DND-41 (cell line): ENCODE measurements at regions not wholly inside any gene's neighbourhood (a gene's known extent, or its start where the extent isn't known, plus 50 kb on each side); places are given as distances from the start of the nearest gene placed in this dataset.

Experiments used
- ATAC-seq: fragments of 200-7000 bp; cut with Tn5 transposase; 3 replicates; pipeline ENCODE4 v1.9.1; 2021; ENCODE audit warnings: low read depth; ENCODE audit not compliant: insufficient read depth
- DNase-seq: peaks from one replicate; pipeline ENCODE4 v3.0.0-alpha.2; 2020
- H2AFZ ChIP-seq: 2 replicates; pipeline ENCODE4 v1.6.0; 2012; ENCODE audit warnings: low read depth, low read length
- H3K27ac ChIP-seq: 2 replicates; pipeline ENCODE4 v1.5.1; 2012; ENCODE audit warnings: low read length, inconsistent platforms
- H3K27me3 ChIP-seq: fragments of 200-600 bp; sonication (generic); 2 replicates; pipeline ENCODE4 v1.6.0; 2012; ENCODE audit warnings: low read length, mild to moderate bottlenecking, inconsistent platforms; ENCODE audit not compliant: insufficient read depth, poor library complexity
- H3K36me3 ChIP-seq: 2 replicates; pipeline ENCODE4 v1.5.1; 2012; ENCODE audit warnings: low read length, inconsistent platforms; ENCODE audit not compliant: insufficient read depth
- H3K4me1 ChIP-seq: 2 replicates; pipeline ENCODE4 v1.5.1; 2012; ENCODE audit warnings: mild to moderate bottlenecking, low read length; ENCODE audit not compliant: insufficient read depth
- H3K4me2 ChIP-seq: 2 replicates; pipeline ENCODE4 v1.6.0; 2012; ENCODE audit warnings: mild to moderate bottlenecking, moderate library complexity, low read length, inconsistent platforms; ENCODE audit not compliant: insufficient read depth
- H3K4me3 ChIP-seq, 2 experiments: fragments of 200-600 bp in 1 of 2; shearing (Covaris generic) in 1 of 2; 2 replicates each; pipeline ENCODE4 v1.5.1; 2012 to 2016; ENCODE audit warnings: inconsistent platforms in 2 of 2, low read length in 2 of 2, mild to moderate bottlenecking in 2 of 2, low read depth in 1 of 2, moderate library complexity in 1 of 2
- H3K79me2 ChIP-seq: 2 replicates; pipeline ENCODE4 v1.6.0; 2012; ENCODE audit warnings: low read length, inconsistent platforms; ENCODE audit not compliant: insufficient read depth
- H3K9ac ChIP-seq: 2 replicates; pipeline ENCODE4 v1.6.0; 2012; ENCODE audit warnings: low read depth, mild to moderate bottlenecking, inconsistent platforms, low read length, moderate library complexity
- H3K9me3 ChIP-seq: 2 replicates; pipeline ENCODE4 v1.5.1; 2012; ENCODE audit warnings: low read length, moderate library complexity, mild to moderate bottlenecking, inconsistent platforms; ENCODE audit not compliant: insufficient read depth, severe bottlenecking
- H4K20me1 ChIP-seq: 2 replicates; pipeline ENCODE4 v1.6.0; 2012; ENCODE audit warnings: low read length; ENCODE audit not compliant: insufficient read depth
- EZH2 ChIP-seq: IDR thresholded peaks from 3 replicates; pipeline ENCODE4 v1.6.1; 2012; ENCODE audit warnings: borderline replicate concordance, low read depth, mild to moderate bottlenecking, moderate library complexity, low read length, inconsistent platforms; ENCODE audit not compliant: severe bottlenecking
- TF ChIP-seq, protein P1 (sequence below): IDR thresholded peaks from 2 replicates; pipeline ENCODE4 v1.5.1; 2012; ENCODE audit warnings: borderline replicate concordance, low read length, moderate library complexity, mild to moderate bottlenecking; ENCODE audit not compliant: poor library complexity, severe bottlenecking; ENCODE audit errors: extremely low read depth

DNA sequence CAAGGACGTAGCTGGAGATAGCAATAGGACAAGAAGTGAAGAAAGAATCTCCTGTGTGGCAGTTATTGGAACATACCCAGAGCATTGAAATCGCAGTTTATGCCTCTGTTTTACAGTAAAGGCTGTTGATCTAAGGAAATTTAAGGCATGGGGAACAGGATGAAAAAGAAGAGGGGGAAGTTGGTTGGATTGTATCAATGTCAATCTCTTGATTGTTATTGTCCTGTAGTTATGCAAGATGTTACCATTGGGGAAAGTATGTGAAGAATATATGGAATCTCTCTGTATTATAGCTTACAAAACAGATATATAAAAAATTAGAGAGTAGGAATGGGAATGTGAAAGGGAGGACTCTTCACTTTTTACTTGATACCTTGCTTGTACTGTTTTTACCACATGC, 195.6 kb upstream of the NREP start:
- no peak overlapping the region for H3K27ac ChIP-seq
- ATAC-seq (no peak), DNase-seq (no peak)
- H3K79me2 ChIP-seq: no peaks in the 10 kb centered on the region
- H3K4me1 ChIP-seq: peaks cover 9% of the 10 kb centered on the region; the same call in 1 of the 2 replicates
- no peaks in the 10 kb centered on the region for H4K20me1 ChIP-seq
- H3K9me3 ChIP-seq: no peaks in the 10 kb centered on the region
- no peak overlapping the region for H3K9ac ChIP-seq
- H2AFZ ChIP-seq: no peak overlapping the region
- no peaks in the 10 kb centered on the region for H3K27me3 ChIP-seq
- TF ChIP-seq EZH2: no peak
- no peak overlapping the region for H3K4me3 ChIP-seq
- no peak overlapping the region for H3K4me2 ChIP-seq
- H3K36me3 ChIP-seq: no peaks in the 10 kb centered on the region

DNA sequence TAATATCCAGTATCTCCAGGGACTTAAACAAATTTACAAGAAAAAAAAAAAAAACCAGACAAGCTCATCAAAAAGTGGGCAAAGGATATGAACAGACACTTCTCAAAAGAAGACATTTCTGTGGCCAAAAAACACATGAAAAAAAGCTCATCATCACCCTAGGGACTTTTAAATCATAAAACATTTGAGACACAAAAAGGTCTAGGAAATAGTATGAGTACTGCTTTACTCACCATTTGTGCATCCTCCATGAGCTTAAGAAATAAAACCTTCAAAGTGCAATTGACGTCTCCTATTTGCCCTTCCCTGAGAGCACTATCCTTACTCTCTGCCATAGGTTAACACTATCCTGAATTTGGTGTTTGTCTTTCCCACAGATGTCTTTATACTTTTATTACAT, 193.7 kb upstream of the NREP start:
- no peak overlapping the region for H3K4me3 ChIP-seq
- H3K4me2 ChIP-seq: no peak overlapping the region
- TF ChIP-seq EZH2: no peak
- TF ChIP-seq, protein P1, sequence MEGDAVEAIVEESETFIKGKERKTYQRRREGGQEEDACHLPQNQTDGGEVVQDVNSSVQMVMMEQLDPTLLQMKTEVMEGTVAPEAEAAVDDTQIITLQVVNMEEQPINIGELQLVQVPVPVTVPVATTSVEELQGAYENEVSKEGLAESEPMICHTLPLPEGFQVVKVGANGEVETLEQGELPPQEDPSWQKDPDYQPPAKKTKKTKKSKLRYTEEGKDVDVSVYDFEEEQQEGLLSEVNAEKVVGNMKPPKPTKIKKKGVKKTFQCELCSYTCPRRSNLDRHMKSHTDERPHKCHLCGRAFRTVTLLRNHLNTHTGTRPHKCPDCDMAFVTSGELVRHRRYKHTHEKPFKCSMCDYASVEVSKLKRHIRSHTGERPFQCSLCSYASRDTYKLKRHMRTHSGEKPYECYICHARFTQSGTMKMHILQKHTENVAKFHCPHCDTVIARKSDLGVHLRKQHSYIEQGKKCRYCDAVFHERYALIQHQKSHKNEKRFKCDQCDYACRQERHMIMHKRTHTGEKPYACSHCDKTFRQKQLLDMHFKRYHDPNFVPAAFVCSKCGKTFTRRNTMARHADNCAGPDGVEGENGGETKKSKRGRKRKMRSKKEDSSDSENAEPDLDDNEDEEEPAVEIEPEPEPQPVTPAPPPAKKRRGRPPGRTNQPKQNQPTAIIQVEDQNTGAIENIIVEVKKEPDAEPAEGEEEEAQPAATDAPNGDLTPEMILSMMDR: no peak
- H3K36me3 ChIP-seq: no peaks in the 10 kb centered on the region
- no peak for ATAC-seq
- no peak overlapping the region for H3K9ac ChIP-seq
- H3K79me2 ChIP-seq: no peaks in the 10 kb centered on the region
- H2AFZ ChIP-seq: no peak overlapping the region
- DNase-seq: no peak
- H3K4me1 ChIP-seq: peaks cover 9% of the 10 kb centered on the region; the same call in 1 of the 2 replicates
- no peak overlapping the region for H3K27ac ChIP-seq
- no peaks in the 10 kb centered on the region for H3K27me3 ChIP-seq
- no peaks in the 10 kb centered on the region for H4K20me1 ChIP-seq
- H3K9me3 ChIP-seq: no peaks in the 10 kb centered on the region

DNA sequence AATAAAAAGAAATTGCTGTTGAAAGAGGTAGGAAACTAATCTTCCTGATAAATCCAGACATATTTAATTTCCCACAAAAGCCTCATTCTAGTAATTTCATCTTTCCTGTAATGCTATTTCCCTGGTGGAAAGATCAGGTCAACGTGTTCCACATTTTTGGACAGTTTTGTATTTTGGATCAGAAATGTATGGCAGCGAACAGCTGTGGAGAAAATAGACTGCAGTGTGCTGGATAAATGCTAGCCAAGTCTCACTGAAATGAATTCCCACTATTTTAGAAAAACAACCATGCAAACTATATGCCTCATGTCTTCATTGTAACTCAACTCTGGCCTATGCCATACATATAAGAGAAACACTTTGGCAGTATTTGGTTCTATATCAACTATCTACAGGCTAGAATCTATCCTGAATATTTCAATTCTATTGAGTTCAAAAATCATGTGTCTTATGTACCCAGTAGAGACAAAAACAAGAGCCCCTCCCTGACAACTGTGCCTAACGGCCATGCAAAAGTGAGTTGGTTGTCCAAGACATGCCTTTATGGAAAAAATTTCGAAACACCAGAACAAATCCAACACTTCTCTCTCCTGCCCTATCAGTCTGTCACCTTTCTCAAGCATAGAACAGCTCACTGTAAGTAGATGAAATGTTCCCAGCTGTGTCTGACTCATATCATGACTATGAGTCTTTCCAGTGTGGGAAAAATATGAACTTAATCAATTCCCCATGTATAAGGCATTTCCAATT, 191.3 kb upstream of the NREP start:
- H3K4me1 ChIP-seq: no peaks in the 10 kb centered on the region
- no peak for DNase-seq
- no peak overlapping the region for H3K4me3 ChIP-seq
- no peaks in the 10 kb centered on the region for H3K9me3 ChIP-seq
- no peak overlapping the region for H2AFZ ChIP-seq
- no peak overlapping the region for H3K9ac ChIP-seq
- no peaks in the 10 kb centered on the region for H3K27me3 ChIP-seq
- TF ChIP-seq EZH2: no peak
- TF ChIP-seq, protein P1: no peak
- H3K36me3 ChIP-seq: no peaks in the 10 kb centered on the region
- H3K79me2 ChIP-seq: no peaks in the 10 kb centered on the region
- H4K20me1 ChIP-seq: no peaks in the 10 kb centered on the region
- ATAC-seq: no peak
- H3K27ac ChIP-seq: no peak overlapping the region
- H3K4me2 ChIP-seq: no peak overlapping the region

DNA sequence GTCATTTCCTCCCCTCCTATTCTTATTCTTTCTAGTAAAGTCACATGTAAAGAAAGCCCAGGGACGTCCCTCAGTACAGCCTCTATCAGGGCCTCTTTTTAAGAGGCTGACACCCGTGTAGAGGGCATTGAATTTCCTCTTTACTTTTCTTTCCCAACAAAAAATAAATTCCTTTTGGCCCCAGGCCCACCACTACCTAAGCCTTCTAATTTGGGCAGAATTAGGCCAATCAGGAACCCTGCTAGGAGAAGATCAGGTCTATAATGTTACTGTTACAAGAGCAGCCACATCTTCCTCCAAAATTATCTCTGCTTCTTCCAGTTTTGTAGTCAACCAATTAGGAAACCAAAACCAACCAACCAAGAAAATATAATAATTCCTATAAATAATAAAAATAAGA, 189.6 kb upstream of the NREP start:
- no peaks in the 10 kb centered on the region for H3K79me2 ChIP-seq
- no peak overlapping the region for H3K27ac ChIP-seq
- no peaks in the 10 kb centered on the region for H3K36me3 ChIP-seq
- H3K27me3 ChIP-seq: no peaks in the 10 kb centered on the region
- no peak overlapping the region for H3K4me2 ChIP-seq
- ATAC-seq (no peak), DNase-seq (no peak)
- H3K9ac ChIP-seq: no peak overlapping the region
- no peaks in the 10 kb centered on the region for H4K20me1 ChIP-seq
- H3K4me1 ChIP-seq: no peaks in the 10 kb centered on the region
- no peak overlapping the region for H3K4me3 ChIP-seq
- no peaks in the 10 kb centered on the region for H3K9me3 ChIP-seq
- no peak overlapping the region for H2AFZ ChIP-seq
- TF ChIP-seq, protein P1: no peak
- TF ChIP-seq EZH2: no peak
